Smooth muscle cell (in vitro differentiated cells): ENCODE measurements at regions not wholly inside any gene's neighbourhood (a gene's known extent, or its start where the extent isn't known, plus 50 kb on each side); places are given as distances from the start of the nearest gene placed in this dataset.

Experiments used
- DNase-seq: peaks from one replicate; lab custom pipeline; 2025; ENCODE audit not compliant: unreplicated experiment; lab: John Stamatoyannopoulos, UW
- H2AFZ ChIP-seq: fragments of 200-600 bp; sonication (generic); 2 replicates; pipeline ENCODE4 v1.6.0; 2016; ENCODE audit warnings: antibody characterized with exemption, low read depth, mild to moderate bottlenecking
- H3F3A ChIP-seq: fragments of 200-600 bp; sonication (generic); 2 replicates; pipeline ENCODE4 v1.6.0; 2017; ENCODE audit warnings: antibody characterized with exemption, low read depth
- H3K27ac ChIP-seq: fragments of 200-600 bp; sonication (generic); 2 replicates; pipeline ENCODE4 v1.5.1; 2016; ENCODE audit warnings: low read depth, mild to moderate bottlenecking
- H3K27me3 ChIP-seq: fragments of 200-600 bp; sonication (generic); 2 replicates; pipeline ENCODE4 v1.6.1; 2016; ENCODE audit warnings: low read depth, mild to moderate bottlenecking
- H3K36me3 ChIP-seq: fragments of 200-600 bp; sonication (generic); 2 replicates; pipeline ENCODE4 v1.5.1; 2016; ENCODE audit warnings: low read depth
- H3K4me1 ChIP-seq: fragments of 200-600 bp; sonication (generic); 2 replicates; pipeline ENCODE4 v1.5.1; 2016; ENCODE audit warnings: low read depth
- H3K4me2 ChIP-seq: fragments of 200-600 bp; sonication (generic); 2 replicates; pipeline ENCODE4 v1.6.0; 2016; ENCODE audit warnings: mild to moderate bottlenecking
- H3K4me3 ChIP-seq: fragments of 200-600 bp; sonication (generic); 2 replicates; pipeline ENCODE4 v1.5.1; 2016; ENCODE audit warnings: mild to moderate bottlenecking
- H3K79me2 ChIP-seq: fragments of 200-600 bp; sonication (generic); 2 replicates; pipeline ENCODE4 v1.6.0; 2016; ENCODE audit warnings: low read depth, mild to moderate bottlenecking
- H3K9ac ChIP-seq: fragments of 200-600 bp; sonication (generic); 2 replicates; pipeline ENCODE4 v1.6.0; 2016; ENCODE audit warnings: low read depth
- H3K9me3 ChIP-seq: fragments of 200-600 bp; sonication (generic); replicated peaks from 2 replicates; pipeline ENCODE4 v1.5.1; 2016; ENCODE audit warnings: low read depth
- H4K20me1 ChIP-seq: fragments of 200-600 bp; sonication (generic); 2 replicates; pipeline ENCODE4 v1.6.0; 2016; ENCODE audit warnings: low read depth
- WGBS: methylation state at CpG from one replicate; pipeline ENCODE4 v1.1.7; 2016; ENCODE audit warnings: low lambda C conversion rate; 5-methylcytosine and 5-hydroxymethylcytosine counted together
- TF ChIP-seq, protein P1 (sequence below): fragments of 200-600 bp; sonication (generic); IDR thresholded peaks from 2 replicates; pipeline ENCODE4 v1.5.1; 2017; ENCODE audit warnings: borderline replicate concordance, mild to moderate bottlenecking, antibody characterized with exemption; ENCODE audit not compliant: insufficient read depth, poor library complexity, severe bottlenecking

DNA sequence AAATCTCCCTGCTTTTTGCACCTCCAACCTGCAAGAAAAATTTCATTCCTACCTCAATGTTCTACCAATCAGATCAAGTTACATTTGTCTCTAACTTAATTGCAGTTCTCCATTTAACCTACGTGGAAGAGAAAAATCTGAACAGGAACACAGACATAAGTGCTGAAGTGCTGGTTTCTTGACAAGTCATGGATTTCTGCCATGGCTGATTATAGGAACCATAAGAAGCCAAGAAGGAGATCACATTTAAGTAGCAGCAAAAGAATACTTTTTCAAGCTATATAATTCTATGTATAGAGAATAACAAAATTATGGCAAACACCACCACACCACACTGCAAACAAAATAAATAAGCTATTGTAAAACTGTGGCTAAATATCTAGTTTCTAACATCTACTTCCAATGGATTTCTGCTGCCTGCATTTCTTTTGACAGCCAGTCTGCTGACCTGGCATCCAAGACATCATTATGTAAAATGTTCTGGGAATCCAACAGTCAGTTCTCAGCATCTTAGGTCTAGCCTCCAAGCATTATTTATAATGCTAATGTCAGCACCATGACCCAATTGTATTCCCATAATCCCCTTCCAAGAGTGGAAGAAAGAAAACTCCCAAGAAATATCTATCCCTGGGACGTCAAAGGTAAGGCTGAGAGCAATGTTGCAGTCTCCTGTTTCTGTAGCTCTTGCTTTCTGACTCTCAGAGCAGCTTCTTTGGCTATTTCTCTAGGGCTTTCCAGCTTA, 50.8 kb upstream of the GAB1 start:
- H3F3A ChIP-seq: peaks cover 13% of the 10 kb centered on the region
- H2AFZ ChIP-seq: peak overlapping the region; percentile 76
- H4K20me1 ChIP-seq: no peaks in the 10 kb centered on the region
- no peak for DNase-seq
- peak overlapping the region; percentile 77 for H3K4me2 ChIP-seq
- H3K9me3 ChIP-seq: no peaks in the 10 kb centered on the region
- H3K4me1 ChIP-seq: peaks cover 14% of the 10 kb centered on the region
- H3K9ac ChIP-seq: peak overlapping the region; percentile 46
- H3K4me3 ChIP-seq: no peak overlapping the region
- no peaks in the 10 kb centered on the region for H3K27me3 ChIP-seq
- peak overlapping the region; percentile 84 for H3K27ac ChIP-seq
- no peaks in the 10 kb centered on the region for H3K79me2 ChIP-seq
- WGBS: 64% methylated on average over 2 of the region's 2 CpGs
- TF ChIP-seq, protein P1, sequence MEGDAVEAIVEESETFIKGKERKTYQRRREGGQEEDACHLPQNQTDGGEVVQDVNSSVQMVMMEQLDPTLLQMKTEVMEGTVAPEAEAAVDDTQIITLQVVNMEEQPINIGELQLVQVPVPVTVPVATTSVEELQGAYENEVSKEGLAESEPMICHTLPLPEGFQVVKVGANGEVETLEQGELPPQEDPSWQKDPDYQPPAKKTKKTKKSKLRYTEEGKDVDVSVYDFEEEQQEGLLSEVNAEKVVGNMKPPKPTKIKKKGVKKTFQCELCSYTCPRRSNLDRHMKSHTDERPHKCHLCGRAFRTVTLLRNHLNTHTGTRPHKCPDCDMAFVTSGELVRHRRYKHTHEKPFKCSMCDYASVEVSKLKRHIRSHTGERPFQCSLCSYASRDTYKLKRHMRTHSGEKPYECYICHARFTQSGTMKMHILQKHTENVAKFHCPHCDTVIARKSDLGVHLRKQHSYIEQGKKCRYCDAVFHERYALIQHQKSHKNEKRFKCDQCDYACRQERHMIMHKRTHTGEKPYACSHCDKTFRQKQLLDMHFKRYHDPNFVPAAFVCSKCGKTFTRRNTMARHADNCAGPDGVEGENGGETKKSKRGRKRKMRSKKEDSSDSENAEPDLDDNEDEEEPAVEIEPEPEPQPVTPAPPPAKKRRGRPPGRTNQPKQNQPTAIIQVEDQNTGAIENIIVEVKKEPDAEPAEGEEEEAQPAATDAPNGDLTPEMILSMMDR: no peak
- H3K36me3 ChIP-seq: no peaks in the 10 kb centered on the region

DNA sequence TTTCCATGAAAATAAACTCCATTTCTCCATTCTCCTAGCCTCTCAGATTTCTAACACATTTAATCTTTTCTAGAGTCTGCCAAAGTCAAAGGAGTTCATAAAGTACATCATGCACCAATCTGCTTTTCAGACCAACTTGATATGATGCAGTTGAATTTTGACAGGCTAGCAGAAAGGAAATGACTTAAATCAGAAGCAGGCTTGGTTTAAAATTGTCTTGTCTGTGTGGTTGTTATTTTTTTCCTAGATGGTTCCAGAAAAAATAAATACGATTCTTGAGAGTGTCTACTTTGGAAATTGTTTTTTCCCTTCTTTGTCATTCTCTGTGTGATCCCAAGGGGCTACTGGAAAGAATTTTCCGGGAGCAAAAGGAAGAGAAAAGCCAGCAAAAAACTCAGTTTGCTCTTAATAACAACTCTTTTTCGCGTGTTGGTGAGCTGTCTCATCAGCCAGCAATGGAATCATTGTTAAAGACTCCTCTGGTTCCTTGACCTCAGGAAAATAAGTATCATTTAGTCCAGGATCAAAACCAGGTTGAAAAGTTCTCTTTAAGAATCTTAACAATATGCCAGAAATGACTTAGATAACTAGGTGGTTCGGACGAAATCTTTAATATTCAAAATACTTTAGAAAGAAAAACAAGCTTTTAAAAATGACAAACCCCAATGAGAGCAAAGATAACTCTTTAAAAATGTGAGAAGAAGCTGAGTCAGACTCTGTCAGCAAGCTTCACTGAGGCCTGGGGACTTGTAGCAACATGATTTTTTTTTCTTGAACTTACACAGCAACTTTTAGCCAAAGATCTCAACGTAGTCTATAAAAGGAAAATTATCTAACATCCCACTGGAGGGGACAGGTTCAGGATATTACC, 49.7 kb upstream of the GAB1 start:
- Histone ChIP-seq H3F3A (peaks cover 13% of the 10 kb centered on the region), H3K9ac (peak overlapping the region; percentile 46), H4K20me1 (no peaks in the 10 kb centered on the region), H3K4me2 (peak overlapping the region; percentile 77), H3K79me2 (no peaks in the 10 kb centered on the region), H3K4me3 (peak overlapping the region; percentile 3), H3K4me1 (peaks cover 14% of the 10 kb centered on the region), H3K9me3 (no peaks in the 10 kb centered on the region), H3K36me3 (no peaks in the 10 kb centered on the region), H3K27me3 (no peaks in the 10 kb centered on the region), H3K27ac (peak overlapping the region; percentile 84), H2AFZ (peak overlapping the region; percentile 76)
- 20% methylated on average over 7 of the region's 7 CpGs for WGBS
- TF ChIP-seq, protein P1: no peak
- DNase-seq: no peak
